PC-9 (cell line): ENCODE measurements at regions not wholly inside any gene's neighbourhood (a gene's known extent, or its start where the extent isn't known, plus 50 kb on each side); places are given as distances from the start of the nearest gene placed in this dataset.

Source experiments
- BruUV-seq: library from RNA; stranded (reverse); fragments of 400-500 nt; replicated peaks from 2 replicates; lab custom pipeline; 2021; lab: Mats Ljungman, UMichigan
- CTCF ChIA-PET: fragments of 300-600 bp; sonication (Branson Sonifier 250); formaldehyde crosslinking; loops from one replicate; lab custom pipeline; 2022; ENCODE audit warnings: antibody characterized with exemption; lab: Charles Lee
- POLR2A ChIA-PET: fragments of 300-600 bp; sonication (Branson Sonifier 250); formaldehyde crosslinking; loops from one replicate; lab custom pipeline; 2022; ENCODE audit warnings: antibody characterized with exemption; ENCODE audit not compliant: unreplicated experiment; lab: Charles Lee
- DNase-seq, 2 experiments: peaks; one replicate each; pipeline versions ENCODE4 v3.0.0 to v3.0.0-alpha.2; 2015 to 2022; ENCODE audit warnings: mixed read lengths in 1 of 2
- H2AFZ ChIP-seq: fragments of 200-600 bp; sonication (generic); 2 replicates; pipeline ENCODE4 v1.8.1; 2017; ENCODE audit warnings: antibody characterized with exemption
- H3F3A ChIP-seq: fragments of 200-600 bp; sonication (generic); 2 replicates; pipeline ENCODE4 v1.8.1; 2017; ENCODE audit warnings: antibody characterized with exemption, mild to moderate bottlenecking, low read depth; ENCODE audit not compliant: insufficient read depth
- H3K27ac ChIP-seq: fragments of 200-600 bp; sonication (generic); 2 replicates; pipeline ENCODE4 v1.6.1; 2016; ENCODE audit warnings: mixed run types
- H3K27me3 ChIP-seq: fragments of 200-600 bp; sonication (generic); 2 replicates; pipeline ENCODE4 v1.6.1; 2016; ENCODE audit warnings: low read depth, mixed run types; ENCODE audit not compliant: insufficient read depth
- H3K36me3 ChIP-seq: fragments of 200-600 bp; sonication (generic); 2 replicates; pipeline ENCODE4 v1.6.1; 2016; ENCODE audit warnings: low read depth, mixed run types
- H3K4me1 ChIP-seq: fragments of 200-600 bp; sonication (generic); replicated peaks from 2 replicates; pipeline ENCODE4 v1.6.1; 2016; ENCODE audit warnings: mixed run types; ENCODE audit not compliant: insufficient read depth
- H3K4me2 ChIP-seq: fragments of 200-600 bp; sonication (generic); 2 replicates; pipeline ENCODE4 v1.6.1; 2017; ENCODE audit warnings: mixed run types
- H3K4me3 ChIP-seq: fragments of 200-600 bp; sonication (generic); 2 replicates; pipeline ENCODE4 v1.6.1; 2016; ENCODE audit warnings: mixed run types
- H3K79me2 ChIP-seq: fragments of 200-600 bp; sonication (generic); 2 replicates; pipeline ENCODE4 v1.6.1; 2017; ENCODE audit warnings: low read depth, mixed run types
- H3K9me2 ChIP-seq: fragments of 200-600 bp; sonication (generic); 2 replicates; pipeline ENCODE4 v1.8.1; 2017; ENCODE audit warnings: mild to moderate bottlenecking; ENCODE audit not compliant: insufficient read depth
- H3K9me3 ChIP-seq: fragments of 200-600 bp; sonication (generic); 2 replicates; pipeline ENCODE4 v1.8.1; 2016; ENCODE audit warnings: low read depth; ENCODE audit not compliant: insufficient read depth
- H4K20me1 ChIP-seq: fragments of 200-600 bp; sonication (generic); 2 replicates; pipeline ENCODE4 v1.8.1; 2017; ENCODE audit not compliant: insufficient read depth
- EZH2 ChIP-seq: fragments of 200-600 bp; sonication (generic); IDR thresholded peaks from 2 replicates; pipeline ENCODE4 v1.8.0; 2017; ENCODE audit warnings: antibody characterized with exemption, low read depth
- intact Hi-C: fragments of 100-400 bp; cut with micrococcal nuclease; formaldehyde crosslinking; loops from one replicate; pipeline ENCODE4 v1.10.0; 2022; ENCODE audit not compliant: unreplicated experiment
- TF ChIP-seq, protein P1 (sequence below): fragments of 200-600 bp; sonication (generic); conservative IDR thresholded peaks from 2 replicates; pipeline ENCODE4 v1.6.1; 2017; ENCODE audit warnings: mixed run types, antibody characterized with exemption, mild to moderate bottlenecking, moderate library complexity

DNA sequence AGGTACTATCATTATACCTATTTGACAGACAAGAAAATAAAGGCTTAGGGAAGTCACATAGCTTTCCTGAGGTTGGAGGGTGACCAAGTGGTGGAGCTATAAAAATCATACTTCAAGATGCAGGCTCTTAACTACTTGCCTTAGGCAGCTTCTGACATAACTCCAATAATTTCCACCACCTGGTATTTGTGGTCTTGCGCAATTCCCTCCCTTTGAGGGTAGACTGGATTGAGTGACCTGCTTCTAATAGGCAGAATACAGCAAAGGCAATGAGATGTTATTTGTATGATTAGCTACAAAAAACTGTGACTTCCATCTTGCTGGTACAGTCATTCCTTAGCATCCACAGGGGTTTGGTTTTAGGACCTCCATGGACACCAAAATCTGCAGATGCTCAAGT lies 385.5 kb downstream of the TMEM114 start:
- Histone ChIP-seq H2AFZ (no peak overlapping the region), H3K4me3 (no peak overlapping the region), H3K36me3 (no peaks in the 10 kb centered on the region), H4K20me1 (no peaks in the 10 kb centered on the region), H3K9me2 (no peaks in the 10 kb centered on the region), H3K27ac (no peak overlapping the region), H3K9me3 (no peaks in the 10 kb centered on the region), H3K4me2 (no peak overlapping the region), H3F3A (no peaks in the 10 kb centered on the region), H3K79me2 (no peaks in the 10 kb centered on the region), H3K27me3 (no peaks in the 10 kb centered on the region), H3K4me1 (no peaks in the 10 kb centered on the region)
- ChIA-PET CTCF (no interaction called here), POLR2A (no interaction called here)
- TF ChIP-seq EZH2: no peak
- TF ChIP-seq, protein P1, sequence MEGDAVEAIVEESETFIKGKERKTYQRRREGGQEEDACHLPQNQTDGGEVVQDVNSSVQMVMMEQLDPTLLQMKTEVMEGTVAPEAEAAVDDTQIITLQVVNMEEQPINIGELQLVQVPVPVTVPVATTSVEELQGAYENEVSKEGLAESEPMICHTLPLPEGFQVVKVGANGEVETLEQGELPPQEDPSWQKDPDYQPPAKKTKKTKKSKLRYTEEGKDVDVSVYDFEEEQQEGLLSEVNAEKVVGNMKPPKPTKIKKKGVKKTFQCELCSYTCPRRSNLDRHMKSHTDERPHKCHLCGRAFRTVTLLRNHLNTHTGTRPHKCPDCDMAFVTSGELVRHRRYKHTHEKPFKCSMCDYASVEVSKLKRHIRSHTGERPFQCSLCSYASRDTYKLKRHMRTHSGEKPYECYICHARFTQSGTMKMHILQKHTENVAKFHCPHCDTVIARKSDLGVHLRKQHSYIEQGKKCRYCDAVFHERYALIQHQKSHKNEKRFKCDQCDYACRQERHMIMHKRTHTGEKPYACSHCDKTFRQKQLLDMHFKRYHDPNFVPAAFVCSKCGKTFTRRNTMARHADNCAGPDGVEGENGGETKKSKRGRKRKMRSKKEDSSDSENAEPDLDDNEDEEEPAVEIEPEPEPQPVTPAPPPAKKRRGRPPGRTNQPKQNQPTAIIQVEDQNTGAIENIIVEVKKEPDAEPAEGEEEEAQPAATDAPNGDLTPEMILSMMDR: no peak
- intact Hi-C loops: no loop called here
- no peak for DNase-seq
- no TSS peak for BruUV-seq

DNA sequence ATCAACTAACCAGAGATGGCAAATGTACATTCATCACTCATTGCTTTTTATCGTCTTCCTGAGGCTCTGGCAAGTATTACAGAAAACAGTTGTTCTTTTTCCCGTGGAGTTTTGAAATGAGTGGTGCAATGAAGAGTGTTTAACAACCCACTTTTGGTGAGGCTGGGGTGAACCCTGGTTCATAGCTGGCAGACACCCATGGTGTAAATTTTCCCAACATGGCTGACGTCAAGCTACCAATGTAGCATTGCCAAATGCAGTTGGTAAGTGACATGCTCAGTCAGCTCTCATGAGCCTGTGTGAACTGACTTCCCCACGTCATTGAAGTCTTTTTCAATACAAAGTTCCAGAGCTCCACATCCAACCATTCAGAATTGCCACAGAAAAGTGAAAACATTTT lies 386.2 kb downstream of the TMEM114 start:
- no peaks in the 10 kb centered on the region for H3K4me1 ChIP-seq
- H4K20me1 ChIP-seq: no peaks in the 10 kb centered on the region
- H3K4me2 ChIP-seq: no peak overlapping the region
- H3K9me3 ChIP-seq: no peaks in the 10 kb centered on the region
- no peaks in the 10 kb centered on the region for H3K79me2 ChIP-seq
- intact Hi-C loops: no loop called here
- no TSS peak for BruUV-seq
- H3K4me3 ChIP-seq: no peak overlapping the region
- H2AFZ ChIP-seq: no peak overlapping the region
- CTCF ChIA-PET: no interaction called here
- no peak for DNase-seq
- no peaks in the 10 kb centered on the region for H3K36me3 ChIP-seq
- TF ChIP-seq EZH2: no peak
- TF ChIP-seq, protein P1: no peak
- H3F3A ChIP-seq: no peaks in the 10 kb centered on the region
- POLR2A ChIA-PET: no interaction called here
- no peaks in the 10 kb centered on the region for H3K9me2 ChIP-seq
- no peak overlapping the region for H3K27ac ChIP-seq
- no peaks in the 10 kb centered on the region for H3K27me3 ChIP-seq

DNA sequence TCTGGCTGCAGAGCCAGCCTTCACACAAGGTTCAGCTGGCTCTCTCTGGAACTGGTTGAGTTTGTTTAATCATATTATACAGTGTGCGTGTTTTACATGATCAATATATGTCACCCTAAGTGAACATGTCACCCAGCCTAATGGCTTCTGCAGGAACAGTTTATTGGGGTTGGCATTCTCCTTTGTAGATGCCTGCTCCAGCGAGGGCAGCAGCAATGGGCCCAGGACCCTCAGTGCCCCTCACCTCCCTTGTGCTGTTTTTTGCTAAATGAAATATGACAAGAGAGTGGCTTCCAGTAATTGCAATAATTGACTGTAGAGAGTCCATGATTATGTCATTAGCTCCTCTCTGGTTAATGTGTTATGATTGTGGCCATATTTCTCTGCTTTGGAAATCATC lies 387.2 kb downstream of the TMEM114 start:
- ChIA-PET POLR2A (no interaction called here), CTCF (no interaction called here)
- BruUV-seq: no TSS peak
- no peak overlapping the region for H3K4me2 ChIP-seq
- no peaks in the 10 kb centered on the region for H3K4me1 ChIP-seq
- no peaks in the 10 kb centered on the region for H3K9me2 ChIP-seq
- no peaks in the 10 kb centered on the region for H4K20me1 ChIP-seq
- H3K9me3 ChIP-seq: no peaks in the 10 kb centered on the region
- no peak for DNase-seq
- no peaks in the 10 kb centered on the region for H3K27me3 ChIP-seq
- H3F3A ChIP-seq: no peaks in the 10 kb centered on the region
- no peaks in the 10 kb centered on the region for H3K79me2 ChIP-seq
- H3K4me3 ChIP-seq: no peak overlapping the region
- no peak overlapping the region for H2AFZ ChIP-seq
- no peak for TF ChIP-seq EZH2
- intact Hi-C loops: no loop called here
- H3K27ac ChIP-seq: no peak overlapping the region
- no peaks in the 10 kb centered on the region for H3K36me3 ChIP-seq

DNA sequence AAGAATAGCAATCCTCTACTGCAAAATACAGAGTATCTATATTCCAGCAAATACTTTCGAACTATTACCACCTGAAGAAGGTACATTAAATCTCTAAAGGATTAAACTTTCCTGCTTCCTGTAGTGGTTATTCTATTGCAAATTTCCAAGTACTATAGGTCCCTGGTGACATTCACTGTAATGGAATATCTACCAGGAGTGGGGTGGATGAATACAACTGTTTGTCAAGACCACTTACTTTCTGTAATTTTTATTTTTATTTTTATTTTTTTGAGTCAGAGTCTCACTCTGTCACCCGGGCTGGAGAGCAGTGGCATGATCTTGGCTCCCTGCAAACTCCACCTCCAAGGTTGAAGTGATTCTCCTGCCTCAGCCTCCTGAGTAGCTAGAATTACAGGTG lies 389.5 kb downstream of the TMEM114 start:
- Histone ChIP-seq H3K36me3 (no peaks in the 10 kb centered on the region), H3K9me2 (no peaks in the 10 kb centered on the region), H4K20me1 (no peaks in the 10 kb centered on the region), H3K79me2 (no peaks in the 10 kb centered on the region), H3K4me3 (no peak overlapping the region), H3K9me3 (no peaks in the 10 kb centered on the region), H3K27me3 (no peaks in the 10 kb centered on the region), H2AFZ (no peak overlapping the region), H3K4me2 (no peak overlapping the region), H3K4me1 (no peaks in the 10 kb centered on the region), H3F3A (no peaks in the 10 kb centered on the region), H3K27ac (no peak overlapping the region)
- ChIA-PET CTCF (no interaction called here), POLR2A (no interaction called here)
- TF ChIP-seq, protein P1: no peak
- no peak for TF ChIP-seq EZH2
- BruUV-seq: no TSS peak
- DNase-seq: no peak
- intact Hi-C loops: no loop called here
